ENCODE measurements at regions not wholly inside any gene's neighbourhood (a gene's known extent, or its start where the extent isn't known, plus 50 kb on each side); places are given as distances from the start of the nearest gene placed in this dataset.

GRCh38 chr9:26373616-26374015 lies 519.0 kb downstream of the CAAP1 start:
- Histone ChIP-seq H3K4me3 (no peak overlapping the region), H3K27ac (no peak overlapping the region), H2AFZ (no peak overlapping the region), H3K36me3 (ENCODE audit: low read depth) (no peaks in the 10 kb centered on the region), H3K27me3 (replicated peaks; ENCODE audit: insufficient read depth) (no peaks in the 10 kb centered on the region), H3K4me1 (ENCODE audit: insufficient read depth) (no peaks in the 10 kb centered on the region), H3K9me3 (ENCODE audit: low read depth) (no peaks in the 10 kb centered on the region), H3F3A (ENCODE audit: insufficient read depth) (no peaks in the 10 kb centered on the region), H4K20me1 (ENCODE audit: insufficient read depth) (no peaks in the 10 kb centered on the region), H3K4me2 (ENCODE audit: unreplicated experiment) (no peak overlapping the region), H3K79me2 (ENCODE audit: insufficient read depth) (no peaks in the 10 kb centered on the region), H3K9ac (no peak overlapping the region), H3K9me2 (ENCODE audit: insufficient read depth) (no peaks in the 10 kb centered on the region)
- 22 to 26% methylated on average over 2 of the region's 2 CpGs for WGBS, 2 experiments (ENCODE audit: low coverage in 1 of 2, low lambda C conversion rate in 2 of 2, missing lambda C conversion rate in 2 of 2)
- TF ChIP-seq EZH2phosphoT487 (IDR thresholded peaks at IDR 0.05; ENCODE audit: insufficient read depth, low read depth), result no peak
- TF ChIP-seq EZH2 (IDR thresholded peaks at IDR 0.05; ENCODE audit: insufficient read depth, poor library complexity, severe bottlenecking), result no peak
- in situ Hi-C loops (cut with MboI), result no loop called here
- no peak for DNase-seq

- H2AFZ ChIP-seq, result no peak overlapping the region
- no peak overlapping the region for H3K27ac ChIP-seq
- no peaks in the 10 kb centered on the region for H3K79me2 ChIP-seq (ENCODE audit: insufficient read depth)
- no peak overlapping the region for H3K9ac ChIP-seq
- no peaks in the 10 kb centered on the region for H3K27me3 ChIP-seq (replicated peaks; ENCODE audit: insufficient read depth)
- H4K20me1 ChIP-seq (ENCODE audit: insufficient read depth), result no peaks in the 10 kb centered on the region
- no peaks in the 10 kb centered on the region for H3K4me1 ChIP-seq (ENCODE audit: insufficient read depth)
- H3F3A ChIP-seq (ENCODE audit: insufficient read depth), result no peaks in the 10 kb centered on the region
- H3K4me3 ChIP-seq, result no peak overlapping the region
- no peaks in the 10 kb centered on the region for H3K9me3 ChIP-seq (ENCODE audit: low read depth)
- no peak overlapping the region for H3K4me2 ChIP-seq (ENCODE audit: unreplicated experiment)
- no peak for TF ChIP-seq EZH2phosphoT487 (IDR thresholded peaks at IDR 0.05; ENCODE audit: insufficient read depth, low read depth)
- no peak for TF ChIP-seq EZH2 (IDR thresholded peaks at IDR 0.05; ENCODE audit: insufficient read depth, poor library complexity, severe bottlenecking)
- no peaks in the 10 kb centered on the region for H3K36me3 ChIP-seq (ENCODE audit: low read depth)
- no peaks in the 10 kb centered on the region for H3K9me2 ChIP-seq (ENCODE audit: insufficient read depth)
- WGBS, 2 experiments (ENCODE audit: low coverage in 1 of 2, low lambda C conversion rate in 2 of 2, missing lambda C conversion rate in 2 of 2), result 10 to 21% methylated on average over 1 of the region's 1 CpG
- DNase-seq, result no peak
- in situ Hi-C loops (cut with MboI), result no loop called here
These were observed 521.4 kb downstream of the CAAP1 start for GRCh38 chr9:26371236-26371635.

- H3K27me3 ChIP-seq (replicated peaks; ENCODE audit: insufficient read depth), result no peaks in the 10 kb centered on the region
- H3K9me2 ChIP-seq (ENCODE audit: insufficient read depth), result no peaks in the 10 kb centered on the region
- no peaks in the 10 kb centered on the region for H3F3A ChIP-seq (ENCODE audit: insufficient read depth)
- no peaks in the 10 kb centered on the region for H3K9me3 ChIP-seq (ENCODE audit: low read depth)
- no peak for TF ChIP-seq EZH2phosphoT487 (IDR thresholded peaks at IDR 0.05; ENCODE audit: insufficient read depth, low read depth)
- no peak overlapping the region for H3K4me2 ChIP-seq (ENCODE audit: unreplicated experiment)
- peak; percentile 4 for DNase-seq
- H3K4me3 ChIP-seq, result no peak overlapping the region
- H4K20me1 ChIP-seq (ENCODE audit: insufficient read depth), result no peaks in the 10 kb centered on the region
- no peak overlapping the region for H3K9ac ChIP-seq
- H3K79me2 ChIP-seq (ENCODE audit: insufficient read depth), result no peaks in the 10 kb centered on the region
- no peaks in the 10 kb centered on the region for H3K4me1 ChIP-seq (ENCODE audit: insufficient read depth)
- 26 to 35% methylated on average over 3 of the region's 3 CpGs for WGBS, 2 experiments (ENCODE audit: low coverage in 1 of 2, low lambda C conversion rate in 2 of 2, missing lambda C conversion rate in 2 of 2)
- no peak overlapping the region for H3K27ac ChIP-seq
- H3K36me3 ChIP-seq (ENCODE audit: low read depth), result no peaks in the 10 kb centered on the region
- H2AFZ ChIP-seq, result no peak overlapping the region
- in situ Hi-C loops (cut with MboI), result no loop called here
These were observed 523.5 kb downstream of the CAAP1 start for GRCh38 chr9:26369093-26369492.

GRCh38 chr9:26368241-26368640 lies 524.4 kb downstream of the CAAP1 start:
- Histone ChIP-seq H3K79me2 (ENCODE audit: insufficient read depth) (no peaks in the 10 kb centered on the region), H3K4me3 (no peak overlapping the region), H3K9me2 (ENCODE audit: insufficient read depth) (no peaks in the 10 kb centered on the region), H3K27ac (no peak overlapping the region), H3K4me1 (ENCODE audit: insufficient read depth) (no peaks in the 10 kb centered on the region), H4K20me1 (ENCODE audit: insufficient read depth) (no peaks in the 10 kb centered on the region), H3K4me2 (ENCODE audit: unreplicated experiment) (no peak overlapping the region), H3K9me3 (ENCODE audit: low read depth) (no peaks in the 10 kb centered on the region), H2AFZ (no peak overlapping the region), H3K27me3 (replicated peaks; ENCODE audit: insufficient read depth) (no peaks in the 10 kb centered on the region), H3K9ac (no peak overlapping the region), H3F3A (ENCODE audit: insufficient read depth) (no peaks in the 10 kb centered on the region), H3K36me3 (ENCODE audit: low read depth) (no peaks in the 10 kb centered on the region)
- WGBS, 2 experiments (ENCODE audit: low coverage in 1 of 2, low lambda C conversion rate in 2 of 2, missing lambda C conversion rate in 2 of 2), result 52 to 54% methylated on average over 3 of the region's 3 CpGs
- DNase-seq, result no peak
- TF ChIP-seq EZH2 (IDR thresholded peaks at IDR 0.05; ENCODE audit: insufficient read depth, poor library complexity, severe bottlenecking) (no peak), EZH2phosphoT487 (IDR thresholded peaks at IDR 0.05; ENCODE audit: insufficient read depth, low read depth) (no peak)
- in situ Hi-C loops (cut with MboI), result no loop called here

GRCh38 chr9:26361010-26361409 lies 531.6 kb downstream of the CAAP1 start:
- Histone ChIP-seq H3K9ac (no peak overlapping the region), H3K27ac (no peak overlapping the region), H4K20me1 (ENCODE audit: insufficient read depth) (no peaks in the 10 kb centered on the region), H3K4me2 (ENCODE audit: unreplicated experiment) (no peak overlapping the region), H3K36me3 (ENCODE audit: low read depth) (no peaks in the 10 kb centered on the region), H3F3A (ENCODE audit: insufficient read depth) (no peaks in the 10 kb centered on the region), H3K4me1 (ENCODE audit: insufficient read depth) (no peaks in the 10 kb centered on the region), H3K9me3 (ENCODE audit: low read depth) (no peaks in the 10 kb centered on the region), H3K9me2 (ENCODE audit: insufficient read depth) (no peaks in the 10 kb centered on the region), H2AFZ (no peak overlapping the region), H3K79me2 (ENCODE audit: insufficient read depth) (no peaks in the 10 kb centered on the region), H3K27me3 (replicated peaks; ENCODE audit: insufficient read depth) (no peaks in the 10 kb centered on the region), H3K4me3 (no peak overlapping the region)
- in situ Hi-C loops (cut with MboI), result no loop called here
- no peak for DNase-seq
- TF ChIP-seq EZH2 (IDR thresholded peaks at IDR 0.05; ENCODE audit: insufficient read depth, poor library complexity, severe bottlenecking) (no peak), EZH2phosphoT487 (IDR thresholded peaks at IDR 0.05; ENCODE audit: insufficient read depth, low read depth) (no peak)
- 23% methylated on average over 2 of the region's 2 CpGs for WGBS, 2 experiments (ENCODE audit: low coverage in 1 of 2, low lambda C conversion rate in 2 of 2, missing lambda C conversion rate in 2 of 2)
